GM23248 (cell line): ENCODE measurements at regions not wholly inside any gene's neighbourhood (a gene's known extent, or its start where the extent isn't known, plus 50 kb on each side); places are given as distances from the start of the nearest gene placed in this dataset.

Experiments used
- EZH2 ChIP-seq: fragments of 200-600 bp; sonication (generic); IDR thresholded peaks from 2 replicates; pipeline ENCODE4 v1.6.1; 2018; ENCODE audit warnings: antibody characterized with exemption, mild to moderate bottlenecking; ENCODE audit not compliant: insufficient read depth, poor library complexity, severe bottlenecking
- EZH2phosphoT487 ChIP-seq: fragments of 200-600 bp; sonication (generic); IDR thresholded peaks from 2 replicates; pipeline ENCODE4 v1.6.1; 2018; ENCODE audit warnings: antibody characterized with exemption, moderate library complexity, mild to moderate bottlenecking, low read depth; ENCODE audit not compliant: insufficient read depth

- no peak for TF ChIP-seq EZH2
- no peak for TF ChIP-seq EZH2phosphoT487
Measured at GRCh38 chr1:30259631-30260030, 463.8 kb downstream of the MATN1 start.
